8988T (cell line): ENCODE measurements at regions not wholly inside any gene's neighbourhood (a gene's known extent, or its start where the extent isn't known, plus 50 kb on each side); places are given as distances from the start of the nearest gene placed in this dataset.
A peak's percentile ranks its signal among the peaks of the same experiment; 100 is the strongest.

ENCODE experiments used
- DNase-seq: peaks from one replicate; pipeline ENCODE4 v3.0.0; 2011

DNA sequence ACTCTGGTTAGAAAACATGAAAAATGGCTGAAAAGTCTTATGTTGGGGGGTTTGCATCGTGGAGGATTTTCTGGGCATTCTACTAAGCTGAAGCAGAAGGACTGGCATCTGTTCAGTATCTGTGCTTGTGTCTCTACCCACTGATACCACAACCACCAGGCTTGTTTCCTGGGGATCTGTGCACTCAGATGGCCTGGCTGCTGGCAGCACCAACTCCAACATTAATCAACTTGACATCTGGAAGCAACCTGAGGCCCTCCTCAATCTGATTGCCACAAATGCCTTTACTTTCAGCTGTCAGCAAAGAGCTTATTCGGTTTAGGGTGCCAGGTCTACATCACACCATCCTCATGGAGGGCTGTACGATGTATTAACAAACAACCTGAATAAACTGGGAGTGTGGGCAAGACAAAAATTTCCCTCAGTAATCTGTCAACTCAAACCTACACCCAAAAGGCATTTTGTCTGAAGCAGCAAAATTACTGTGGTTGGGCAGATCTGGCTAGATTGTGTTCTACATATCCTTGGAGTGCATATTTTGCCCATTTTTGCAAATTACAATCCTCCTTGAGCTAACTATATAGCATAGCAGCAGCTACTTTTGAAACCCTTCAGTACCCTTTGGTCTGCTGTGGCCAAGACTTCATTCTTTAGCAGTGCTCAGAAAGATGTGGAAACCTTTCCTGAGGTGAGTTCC, 74.6 kb downstream of the FOXD1 start:
- no peak for DNase-seq

- peak; percentile 49 for DNase-seq
Observed at GRCh38 chr5:73370640-73371583, 77.7 kb downstream of the FOXD1 start.

GRCh38 chr5:73370095-73370494, 78.5 kb downstream of the FOXD1 start:
- no peak for DNase-seq

- no peak for DNase-seq
Observed at GRCh38 chr5:73369278-73369677, 79.3 kb downstream of the FOXD1 start.

DNA sequence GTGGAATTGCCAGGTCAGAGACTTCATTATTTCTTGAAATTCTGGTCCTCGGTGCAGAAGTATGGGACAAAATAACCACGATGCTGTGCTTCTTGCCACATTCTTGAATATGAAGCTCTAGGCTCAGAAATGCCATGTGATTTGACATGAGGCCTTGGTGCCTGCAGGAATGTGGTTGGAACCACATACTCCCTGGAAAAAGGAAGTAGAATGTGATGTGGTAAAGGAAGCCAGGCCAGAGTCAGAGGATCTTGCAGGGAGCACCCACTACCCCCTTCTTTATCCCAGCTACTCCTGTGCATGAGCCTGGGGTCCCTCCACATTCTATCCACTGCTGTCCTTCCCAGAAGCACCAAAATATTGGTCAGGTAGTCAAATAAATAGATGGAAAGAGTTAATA, 80.9 kb downstream of the FOXD1 start:
- no peak for DNase-seq

DNA sequence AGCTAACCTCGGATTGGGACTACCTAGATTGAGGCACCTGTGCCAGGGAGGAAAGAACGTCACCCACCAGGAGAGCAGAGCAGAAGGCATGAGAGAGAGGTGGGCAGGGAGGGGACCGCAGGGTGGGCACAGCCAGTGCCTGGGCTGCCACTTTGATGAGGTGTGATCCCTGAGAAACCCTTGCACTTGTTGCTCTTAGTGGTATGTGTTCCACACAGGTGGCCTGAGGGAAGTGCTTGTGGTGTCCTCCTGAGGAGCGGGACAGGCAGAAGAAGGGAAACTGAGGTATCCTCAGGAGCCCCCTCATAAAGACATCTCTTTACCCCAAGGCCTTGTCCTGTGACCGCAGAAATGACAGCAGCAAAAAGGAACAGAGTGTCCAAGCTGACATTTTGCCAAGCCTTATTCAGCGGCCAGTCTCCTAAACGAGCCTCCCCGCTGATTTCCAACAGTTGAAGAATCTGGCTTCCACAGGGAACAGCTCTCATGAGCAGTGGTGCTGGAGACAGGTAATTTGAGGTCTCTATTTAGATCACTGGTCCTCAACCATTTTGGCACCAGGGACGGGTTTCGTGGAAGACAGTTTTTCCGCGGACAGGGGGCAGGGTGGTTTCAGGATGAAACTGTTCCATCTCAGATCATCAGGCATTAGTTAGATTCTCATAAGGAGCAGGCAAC, 82.4 kb downstream of the FOXD1 start:
- no peak for DNase-seq

DNA sequence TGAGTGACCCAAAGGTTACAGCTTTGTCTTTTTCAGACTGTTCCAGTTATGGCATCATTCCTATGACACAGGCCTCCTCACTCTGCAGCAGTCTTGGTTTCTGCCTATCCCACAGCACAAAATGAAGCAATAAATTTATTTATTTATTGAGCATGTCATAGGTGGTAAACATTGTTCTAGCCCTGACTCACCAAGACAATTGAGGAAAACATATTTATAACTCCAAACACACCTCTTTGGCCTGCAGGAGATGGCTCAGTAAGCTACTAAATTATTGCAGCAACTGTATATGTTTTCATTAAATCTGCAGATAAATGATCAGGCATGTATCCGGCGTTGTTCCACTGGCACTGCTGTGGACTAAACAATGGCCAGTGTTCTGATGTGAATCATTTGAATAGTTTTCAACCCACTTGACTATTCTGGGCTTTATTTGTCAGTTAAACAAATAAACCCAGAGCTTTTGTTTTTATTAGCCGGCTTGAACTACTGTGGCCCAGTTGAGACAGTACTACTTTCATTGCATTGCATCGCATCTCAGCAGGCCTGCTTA, 83.2 kb downstream of the FOXD1 start:
- DNase-seq: no peak

- DNase-seq: no peak
Observed at GRCh38 chr5:73363911-73364730, 84.5 kb downstream of the FOXD1 start.

GRCh38 chr5:73359395-73359794, 89.2 kb downstream of the FOXD1 start:
- no peak for DNase-seq

DNA sequence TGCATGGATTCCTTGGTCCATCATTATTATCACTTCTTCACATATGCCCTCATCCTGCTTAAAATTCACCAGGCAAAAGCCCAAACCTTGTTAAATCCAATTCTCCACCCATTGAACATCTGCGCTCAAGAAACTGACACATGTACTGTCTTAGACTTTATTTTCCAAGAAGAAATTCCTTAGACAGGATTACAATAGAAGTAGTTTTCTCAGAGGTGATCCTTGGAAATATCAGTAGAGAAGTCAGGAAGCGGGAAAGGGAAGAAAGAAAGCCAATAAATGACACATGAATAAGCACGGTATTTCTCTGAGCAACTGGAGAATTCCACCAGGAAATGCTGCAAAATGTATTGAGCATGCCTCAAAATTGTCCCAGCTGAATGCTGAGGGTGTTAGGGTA, 90.2 kb downstream of the FOXD1 start:
- no peak for DNase-seq

DNA sequence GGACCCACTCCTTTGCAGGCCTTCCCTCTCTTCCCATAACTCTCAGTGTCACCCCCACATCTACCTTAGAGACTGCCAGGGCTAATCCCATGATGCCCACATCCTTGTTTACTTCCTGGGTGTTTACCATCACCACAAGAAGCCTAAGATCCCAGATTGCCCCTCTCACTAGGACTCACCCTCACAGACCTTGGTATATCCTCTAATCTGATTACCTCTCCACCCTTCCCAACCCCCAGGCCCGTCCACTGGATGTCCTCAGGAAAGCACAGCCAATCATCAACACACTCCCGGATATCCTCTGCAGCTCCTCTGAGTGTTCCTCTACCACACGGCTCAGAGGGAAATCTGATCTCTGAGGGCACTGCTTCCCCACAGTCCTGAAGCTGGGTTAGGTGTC, 91.0 kb downstream of the FOXD1 start:
- no peak for DNase-seq

GRCh38 chr5:73355108-73355507, 93.5 kb downstream of the FOXD1 start:
- no peak for DNase-seq

DNA sequence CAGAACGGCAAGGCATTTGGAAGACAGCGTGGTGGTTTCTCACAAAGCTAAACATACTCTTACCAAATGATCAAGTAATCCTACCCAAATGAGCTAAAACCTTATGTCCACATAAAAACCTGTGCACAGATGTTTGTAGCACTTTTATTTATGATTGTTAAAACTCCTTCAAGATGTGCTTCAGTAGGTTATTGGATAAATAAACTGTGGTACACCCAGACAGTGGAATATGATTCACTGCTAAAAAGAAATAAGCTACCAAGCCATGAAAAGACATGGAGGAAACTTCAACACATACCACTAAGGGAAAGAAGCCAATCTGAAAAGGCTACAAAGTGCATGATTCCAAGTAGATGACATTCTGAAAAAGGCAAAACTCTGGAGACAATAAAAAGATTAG, 94.2 kb downstream of the FOXD1 start:
- DNase-seq: no peak

- no peak for DNase-seq
Observed at GRCh38 chr5:73352649-73353230, 95.8 kb downstream of the FOXD1 start.

DNA sequence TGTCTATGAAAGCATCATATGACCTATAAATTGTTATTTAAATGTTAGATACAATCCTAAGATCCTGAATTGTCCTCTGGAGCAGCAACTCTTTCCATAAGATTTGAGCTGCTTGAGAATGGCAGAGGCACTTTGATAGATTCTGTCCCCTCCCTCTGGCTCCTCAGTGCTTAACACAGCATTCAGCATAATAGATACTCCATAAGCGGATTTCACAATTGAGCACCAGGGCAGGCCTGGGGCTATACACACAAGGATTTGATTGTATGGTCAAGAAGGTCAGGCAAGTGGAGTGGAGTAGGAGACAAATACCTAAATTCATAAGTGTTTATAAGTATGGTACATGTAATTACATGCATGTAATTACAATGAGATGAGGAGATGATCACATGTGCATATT, 96.3 kb downstream of the FOXD1 start:
- no peak for DNase-seq

DNA sequence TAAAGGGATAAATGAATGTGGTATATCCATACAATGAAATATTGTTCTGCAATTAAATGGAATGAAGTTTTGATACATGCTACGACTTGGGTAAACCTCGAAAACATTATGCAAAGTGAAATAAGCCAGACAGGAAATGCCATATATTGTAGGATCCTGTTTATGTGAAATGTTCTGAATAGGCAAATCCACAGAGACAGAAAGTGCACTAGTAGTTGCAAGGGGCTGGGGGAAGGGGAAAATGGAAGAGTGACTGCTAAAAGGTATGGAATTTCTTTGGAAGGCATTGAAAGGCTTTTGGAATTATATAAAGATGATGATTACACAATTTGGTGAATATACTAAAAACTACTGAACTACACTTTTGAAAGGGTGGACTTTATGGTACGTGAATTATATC, 97.0 kb downstream of the FOXD1 start:
- DNase-seq: no peak

- DNase-seq: no peak
Observed at GRCh38 chr5:73346878-73347408, 101.6 kb downstream of the FOXD1 start.

DNA sequence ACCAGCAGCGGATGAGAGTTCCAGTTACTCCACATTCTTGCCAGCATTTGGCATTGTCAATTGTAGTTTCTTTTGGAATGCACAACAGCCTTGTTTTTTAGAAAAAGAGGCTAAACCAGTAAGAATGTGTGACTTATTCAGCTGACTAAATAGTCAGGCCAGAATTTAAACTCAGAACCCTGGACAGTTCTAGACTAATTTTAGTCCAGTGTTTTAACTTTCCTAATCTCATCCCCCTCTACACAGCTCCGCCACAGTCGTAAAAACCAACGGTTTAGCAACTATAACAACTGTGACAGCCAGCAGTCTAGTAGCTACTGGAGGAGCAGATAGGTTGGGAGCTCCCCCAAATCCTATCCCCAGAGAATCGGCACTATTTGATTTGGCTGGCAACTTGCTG, 103.7 kb downstream of the FOXD1 start:
- no peak for DNase-seq

- no peak for DNase-seq
Observed at GRCh38 chr5:73339711-73340110, 108.9 kb downstream of the FOXD1 start.

- no peak for DNase-seq
Observed at GRCh38 chr5:73339051-73339575, 109.5 kb downstream of the FOXD1 start.

- DNase-seq: no peak
Observed at GRCh38 chr5:73338256-73339050, 110.1 kb downstream of the FOXD1 start.
